Mesodermal cell (in vitro differentiated cells): ENCODE measurements at regions not wholly inside any gene's neighbourhood (a gene's known extent, or its start where the extent isn't known, plus 50 kb on each side); places are given as distances from the start of the nearest gene placed in this dataset.

Experiments
- H3K27ac ChIP-seq: 2 replicates; pipeline ENCODE4 v1.7.0; 2013; ENCODE audit warnings: mild to moderate bottlenecking, low read depth, low read length, moderate library complexity; ENCODE audit not compliant: severe bottlenecking
- H3K36me3 ChIP-seq: 2 replicates; pipeline ENCODE4 v1.7.1; 2013; ENCODE audit warnings: mild to moderate bottlenecking, low read length, moderate library complexity; ENCODE audit not compliant: control insufficient read depth, insufficient read depth
- H3K4me1 ChIP-seq: one replicate; pipeline ENCODE4 v1.7.1; 2013; ENCODE audit warnings: mild to moderate bottlenecking, low read length; ENCODE audit not compliant: insufficient read depth, control insufficient read depth, poor library complexity, severe bottlenecking
- H3K4me3 ChIP-seq: 2 replicates; pipeline ENCODE4 v1.7.0; 2013; ENCODE audit warnings: low read length, control low read depth, mild to moderate bottlenecking; ENCODE audit not compliant: insufficient read depth, poor library complexity, severe bottlenecking; ENCODE audit errors: extremely low read depth
- H3K9me3 ChIP-seq: 2 replicates; pipeline ENCODE4 v1.7.1; 2013; ENCODE audit warnings: mild to moderate bottlenecking, low read length, moderate library complexity; ENCODE audit not compliant: control insufficient read depth
- WGBS, 2 experiments: methylation state at CpG; one replicate each; pipeline ENCODE4 v1.1.5; 2013; ENCODE audit warnings: missing lambda C conversion rate in 2 of 2; ENCODE audit not compliant: insufficient coverage in 2 of 2; 5-methylcytosine and 5-hydroxymethylcytosine counted together

- H3K36me3 ChIP-seq, result no peaks in the 10 kb centered on the region
- H3K9me3 ChIP-seq, result no peaks in the 10 kb centered on the region
- WGBS, 2 experiments, result 1% methylated on average over 41 to 45 of the region's 75 CpGs
- H3K4me3 ChIP-seq, result peak overlapping the region; percentile 50
- peaks cover 17% of the 10 kb centered on the region for H3K4me1 ChIP-seq
- peak overlapping the region; percentile 36 for H3K27ac ChIP-seq
Measured at GRCh38 chr9:96021551-96022444, 146.3 kb downstream of the ERCC6L2 start.

GRCh38 chr9:96020792-96021550, 145.5 kb downstream of the ERCC6L2 start:
- 2 to 3% methylated on average over 52 to 55 of the region's 73 CpGs for WGBS, 2 experiments
- peak overlapping the region; percentile 36 for H3K27ac ChIP-seq

GRCh38 chr9:96020300-96020791, 144.9 kb downstream of the ERCC6L2 start:
- H3K9me3 ChIP-seq, result no peaks in the 10 kb centered on the region
- H3K4me1 ChIP-seq, result peaks cover 17% of the 10 kb centered on the region
- no peaks in the 10 kb centered on the region for H3K36me3 ChIP-seq
- no peak overlapping the region for H3K27ac ChIP-seq
- 52 to 57% methylated on average over 12 of the region's 13 CpGs for WGBS, 2 experiments
- H3K4me3 ChIP-seq, result peak overlapping the region; percentile 50

More at GRCh38 chr9:96020792-96021550, 145.5 kb downstream of the ERCC6L2 start:
- Histone ChIP-seq H3K4me1 (peaks cover 17% of the 10 kb centered on the region), H3K36me3 (no peaks in the 10 kb centered on the region), H3K9me3 (no peaks in the 10 kb centered on the region), H3K4me3 (peak overlapping the region; percentile 50)
